WTC11 (cell line): ENCODE measurements at regions not wholly inside any gene's neighbourhood (a gene's known extent, or its start where the extent isn't known, plus 50 kb on each side); places are given as distances from the start of the nearest gene placed in this dataset.
A peak's percentile ranks its signal among the peaks of the same experiment; 100 is the strongest.
"Not testable (repeated sequence)": the region's sequence is repeated elsewhere in the genome, so short reads cannot be mapped to it uniquely, and the experiment has no call there.

ENCODE experiments used
- ATAC-seq: fragments of 200-7000 bp; cut with Tn5 transposase; 2 replicates; pipeline ENCODE4 v1.10.0; 2021; ENCODE audit warnings: mild to moderate bottlenecking, moderate library complexity
- CTCF ChIA-PET: fragments of 300-600 bp; sonication (Branson Sonifier 250); formaldehyde crosslinking; loops from one replicate; lab custom pipeline; 2021; ENCODE audit warnings: antibody characterized with exemption; lab: Charles Lee
- POLR2A ChIA-PET: fragments of 350-600 bp; sonication (Branson Sonifier 250); formaldehyde crosslinking; loops from one replicate; lab custom pipeline; 2021; ENCODE audit warnings: antibody characterized with exemption; lab: Charles Lee
- DNase-seq: peaks from one replicate; pipeline ENCODE4 v3.0.0; 2021; ENCODE audit warnings: low spot score
- H3K27ac Mint-ChIP-seq: 2 replicates; pipeline ENCODE4 v1.8.0; 2021; ENCODE audit warnings: mixed read lengths
- H3K27me3 Mint-ChIP-seq: 2 replicates; pipeline ENCODE4 v1.8.0; 2021; ENCODE audit warnings: low read depth, mild to moderate bottlenecking, moderate library complexity, mixed read lengths
- H3K36me3 Mint-ChIP-seq: 2 replicates; pipeline ENCODE4 v1.8.0; 2021; ENCODE audit warnings: mixed read lengths
- H3K4me1 Mint-ChIP-seq: 2 replicates; pipeline ENCODE4 v1.8.0; 2022; ENCODE audit warnings: mixed read lengths
- H3K4me3 Mint-ChIP-seq: 2 replicates; pipeline ENCODE4 v1.8.0; 2021; ENCODE audit warnings: mild to moderate bottlenecking, moderate library complexity, mixed read lengths
- H3K9me3 Mint-ChIP-seq: 2 replicates; pipeline ENCODE4 v1.8.0; 2021; ENCODE audit warnings: mixed read lengths
- FOXJ3 ChIP-seq: sonication (generic); formaldehyde crosslinking; IDR thresholded peaks from 2 replicates; pipeline ENCODE4 v1.9.0; 2021; ENCODE audit warnings: missing genetic modification reagents, mild to moderate bottlenecking, borderline replicate concordance
- FOXP1 ChIP-seq: sonication (generic); formaldehyde crosslinking; IDR thresholded peaks from 2 replicates; pipeline ENCODE4 v1.8.0; 2022; ENCODE audit warnings: missing genetic modification reagents, mild to moderate bottlenecking, moderate library complexity, borderline replicate concordance
- FOXP4 ChIP-seq: sonication (generic); formaldehyde crosslinking; IDR thresholded peaks from 2 replicates; pipeline ENCODE4 v1.8.0; 2022; ENCODE audit warnings: mild to moderate bottlenecking, missing genetic modification reagents
- MAX ChIP-seq: sonication (generic); formaldehyde crosslinking; IDR thresholded peaks from 2 replicates; pipeline ENCODE4 v1.8.0; 2022; ENCODE audit warnings: mild to moderate bottlenecking, missing genetic modification reagents
- MLX ChIP-seq: sonication (generic); formaldehyde crosslinking; IDR thresholded peaks from 2 replicates; pipeline ENCODE4 v1.8.1; 2023; ENCODE audit warnings: mild to moderate bottlenecking, missing genetic modification reagents, moderate library complexity
- OVOL2 ChIP-seq: fragments of 250-450 bp; sonication (Bioruptor Pico); IDR thresholded peaks from 2 replicates; pipeline ENCODE4 v1.9.0; 2021; ENCODE audit warnings: mild to moderate bottlenecking, borderline replicate concordance
- ZMAT4 ChIP-seq: fragments of 250-450 bp; sonication (Bioruptor Pico); IDR thresholded peaks from 2 replicates; pipeline ENCODE4 v1.9.0; 2021; ENCODE audit warnings: mild to moderate bottlenecking
- ZNF121 ChIP-seq: sonication (generic); formaldehyde crosslinking; IDR thresholded peaks from 2 replicates; pipeline ENCODE4 v1.8.0; 2023; ENCODE audit warnings: missing genetic modification reagents
- ZNF138 ChIP-seq: sonication (generic); formaldehyde crosslinking; conservative IDR thresholded peaks from 2 replicates; pipeline ENCODE4 v1.8.1; 2022; ENCODE audit warnings: mild to moderate bottlenecking, moderate library complexity, missing genetic modification reagents
- ZNF219 ChIP-seq: sonication (generic); formaldehyde crosslinking; IDR thresholded peaks from 2 replicates; pipeline ENCODE4 v1.8.0; 2023; ENCODE audit warnings: missing genetic modification reagents, mild to moderate bottlenecking, borderline replicate concordance
- ZNF512 ChIP-seq: sonication (generic); formaldehyde crosslinking; IDR thresholded peaks from 2 replicates; pipeline ENCODE4 v1.8.1; 2022; ENCODE audit warnings: missing genetic modification reagents, borderline replicate concordance
- ZNF532 ChIP-seq: fragments of 250-450 bp; sonication (Bioruptor Pico); IDR thresholded peaks from 2 replicates; pipeline ENCODE4 v1.9.0; 2021; ENCODE audit warnings: mild to moderate bottlenecking, borderline replicate concordance

- Mint-ChIP-seq H3K9me3 (no peaks in the 10 kb centered on the region), H3K4me3 (no peak overlapping the region), H3K4me1 (peaks cover 17% of the 10 kb centered on the region), H3K36me3 (no peaks in the 10 kb centered on the region), H3K27me3 (no peaks in the 10 kb centered on the region), H3K27ac (no peak overlapping the region)
- no peak for ATAC-seq
- ChIA-PET POLR2A (interaction anchor here (0.7 kb wide), 1 partner anchor 80 kb away, joined by 3 read pairs; no protein-coding TSS in a partner anchor), CTCF (no interaction called here)
- no peak for DNase-seq
- TF ChIP-seq ZNF138 (CRISPR knock-in tag) (no peak), ZMAT4 (CRISPR knock-in tag) (no peak), FOXP1 (CRISPR knock-in tag) (no peak), MLX (CRISPR knock-in tag) (no peak), FOXJ3 (no peak), ZNF512 (CRISPR knock-in tag) (no peak), MAX (CRISPR knock-in tag) (no peak), ZNF532 (CRISPR knock-in tag) (no peak)
Observed at GRCh38 chr3:51617597-51617996, 53.5 kb upstream of the TEX264 start.

- ChIA-PET POLR2A (interaction anchor here (0.7 kb wide), 1 partner anchor 79 kb away, joined by 3 read pairs; no protein-coding TSS in a partner anchor), CTCF (interaction anchor here (0.6 kb wide), 1 partner anchor 175 kb away, joined by 3 read pairs; no protein-coding TSS in a partner anchor)
- not testable (repeated sequence) for DNase-seq, H3K27me3 Mint-ChIP-seq, H3K4me3 Mint-ChIP-seq, ATAC-seq, H3K36me3 Mint-ChIP-seq, H3K9me3 Mint-ChIP-seq
- H3K4me1 Mint-ChIP-seq, result peaks cover 17% of the 10 kb centered on the region
- peak overlapping the region; percentile 60; the same call in 1 of the 2 replicates for H3K27ac Mint-ChIP-seq
Observed at GRCh38 chr3:51618038-51618437, 53.0 kb upstream of the TEX264 start.

GRCh38 chr3:51618496-51618895 lies 52.6 kb upstream of the TEX264 start:
- Mint-ChIP-seq H3K27ac (peak overlapping the region; percentile 60; the same call in 1 of the 2 replicates), H3K27me3 (no peaks in the 10 kb centered on the region), H3K4me1 (peaks cover 17% of the 10 kb centered on the region), H3K36me3 (no peaks in the 10 kb centered on the region), H3K4me3 (no peak overlapping the region), H3K9me3 (no peaks in the 10 kb centered on the region)
- CTCF ChIA-PET, result interaction anchor here (0.6 kb wide), 1 partner anchor 175 kb away, joined by 3 read pairs; no protein-coding TSS in a partner anchor
- POLR2A ChIA-PET, result no interaction called here
- TF ChIP-seq FOXP1 (CRISPR knock-in tag), result no peak
- TF ChIP-seq OVOL2 (CRISPR knock-in tag), result no peak
- DNase-seq, result no peak
- ATAC-seq, result no peak

GRCh38 chr3:51619983-51620382 lies 51.1 kb upstream of the TEX264 start:
- no peak for ATAC-seq
- no peaks in the 10 kb centered on the region for H3K27me3 Mint-ChIP-seq

More at GRCh38 chr3:51619983-51620382, 51.1 kb upstream of the TEX264 start:
- DNase-seq, result no peak
- TF ChIP-seq ZNF219 (CRISPR knock-in tag), result no peak
- no peak for TF ChIP-seq FOXP4
- peak; percentile 82 for TF ChIP-seq ZNF121 (CRISPR knock-in tag)
- ChIA-PET POLR2A (interaction anchor here (0.6 kb wide), 1 partner anchor 901 kb away, joined by 4 read pairs; no protein-coding TSS in a partner anchor), CTCF (interaction anchor here (1.0 kb wide), 1 partner anchor 120 kb away, joined by 3 read pairs; the partner anchor contains the start of gene DCAF1)
- H3K4me1 Mint-ChIP-seq, result peaks cover 17% of the 10 kb centered on the region
- no peak overlapping the region for H3K27ac Mint-ChIP-seq
- H3K9me3 Mint-ChIP-seq, result no peaks in the 10 kb centered on the region
- H3K36me3 Mint-ChIP-seq, result no peaks in the 10 kb centered on the region
- no peak overlapping the region for H3K4me3 Mint-ChIP-seq
